ENCODE measurements at regions not wholly inside any gene's neighbourhood (a gene's known extent, or its start where the extent isn't known, plus 50 kb on each side); places are given as distances from the start of the nearest gene placed in this dataset.

GRCh38 chr13:50115695-50116094 lies 100.5 kb downstream of the KCNRG start:
- H3K14ac ChIP-seq (ENCODE audit: insufficient read depth, low read length), result no peak overlapping the region
- H4K91ac ChIP-seq (ENCODE audit: insufficient read length, low read depth, low read length), result no peak overlapping the region
- no peaks in the 10 kb centered on the region for H3K23me2 ChIP-seq (ENCODE audit: insufficient read length, low read depth, low read length, poor library complexity, severe bottlenecking)
- no peak for DNase-seq
- no peak overlapping the region for H3K56ac ChIP-seq (ENCODE audit: insufficient read length, low read depth, low read length)
- Mint-ChIP-seq H3K36me3 (ENCODE audit: insufficient read depth in 1 of 3, low read depth in 3 of 3) (no peaks in the 10 kb centered on the region), H3K4me3 (no peak overlapping the region), H3K4me1 (no peaks in the 10 kb centered on the region), H3K27ac (no peak overlapping the region), H3K27me3 (ENCODE audit: low read depth) (peaks cover 23% of the 10 kb centered on the region), H3K9me3 (no peaks in the 10 kb centered on the region)
- H4K5ac ChIP-seq (ENCODE audit: insufficient read length, low read depth, low read length), result no peak overlapping the region
- no peak overlapping the region for H4K8ac ChIP-seq (replicated peaks; ENCODE audit: insufficient read length, low read depth, low read length)
- H4K20me1 ChIP-seq (ENCODE audit: control insufficient read depth, insufficient read depth, insufficient read length), result no peaks in the 10 kb centered on the region
- H3K9me3 ChIP-seq (ENCODE audit: control insufficient read depth, low read depth, low read length), result no peaks in the 10 kb centered on the region
- no peak overlapping the region for H3T11ph ChIP-seq (ENCODE audit: low read length)
- peaks cover 1% of the 10 kb centered on the region; the same call in 1 of the 2 replicates for H3K27me3 ChIP-seq (ENCODE audit: insufficient read depth, low read length)
- H3K79me2 ChIP-seq (ENCODE audit: insufficient read depth, low read length), result no peaks in the 10 kb centered on the region
- H2AK5ac ChIP-seq (ENCODE audit: insufficient read length, low read length), result no peak overlapping the region
- no peak overlapping the region for H2AFZ ChIP-seq (ENCODE audit: low read length)
- no peak overlapping the region for H3K18ac ChIP-seq (ENCODE audit: insufficient read length, low read depth, low read length)
- no peaks in the 10 kb centered on the region for H3K79me1 ChIP-seq (ENCODE audit: insufficient read depth, low read depth, low read length, poor library complexity, severe bottlenecking)
- no peak overlapping the region for H2BK5ac ChIP-seq (ENCODE audit: insufficient read length, low read length)
- H2BK15ac ChIP-seq (ENCODE audit: low read depth, low read length), result no peak overlapping the region
- no peak overlapping the region for H3K23ac ChIP-seq (ENCODE audit: insufficient read length, low read depth, low read length)
- no peak overlapping the region for H2BK20ac ChIP-seq (ENCODE audit: low read depth, low read length, poor library complexity, severe bottlenecking)
- no peak overlapping the region for H3K4me2 ChIP-seq (ENCODE audit: insufficient read depth, insufficient read length, low read length)
- no peak overlapping the region for H3K9ac ChIP-seq (ENCODE audit: extremely low read depth, insufficient read length, low read length)
- no peak overlapping the region for H3K27ac ChIP-seq (ENCODE audit: insufficient read length, low read depth, low read length)
- no peaks in the 10 kb centered on the region for H3K4me1 ChIP-seq (ENCODE audit: insufficient read depth, low read length)
- H3K4ac ChIP-seq (ENCODE audit: low read depth, low read length), result no peak overlapping the region
- H2BK120ac ChIP-seq (ENCODE audit: low read depth, low read length, poor library complexity, severe bottlenecking), result no peak overlapping the region
- WGBS (ENCODE audit: extremely low coverage, insufficient read length, low lambda C conversion rate), result no CpG with 5 or more reads among the region's 3 CpGs
- no peak for TF ChIP-seq CTCF (conservative IDR thresholded peaks at IDR 0.05)
- H2BK12ac ChIP-seq (ENCODE audit: insufficient read length, low read depth, low read length), result no peak overlapping the region

Measured in H9 (cell line).